Endothelial cell of umbilical vein (primary cell): ENCODE measurements at regions not wholly inside any gene's neighbourhood (a gene's known extent, or its start where the extent isn't known, plus 50 kb on each side); places are given as distances from the start of the nearest gene placed in this dataset.
A peak's percentile ranks its signal among the peaks of the same experiment; 100 is the strongest.

Experiments
- FOS ChIP-seq: IDR thresholded peaks from 2 replicates; pipeline ENCODE4 v1.6.1; 2011; ENCODE audit warnings: mild to moderate bottlenecking, low read length, moderate library complexity, borderline replicate concordance; ENCODE audit not compliant: insufficient read depth
- POLR2AphosphoS5 ChIP-seq: IDR thresholded peaks from 2 replicates; pipeline ENCODE4 v1.6.1; 2012; ENCODE audit warnings: low read depth, mild to moderate bottlenecking, control low read depth, low read length, moderate library complexity; ENCODE audit not compliant: insufficient read depth

- TF ChIP-seq FOS (peak; percentile 79), POLR2AphosphoS5 (peak; percentile 26)
Observed at GRCh38 chr11:110829873-110830272, 117.6 kb upstream of the ARHGAP20 start.
